GM12874 (cell line): ENCODE measurements at regions not wholly inside any gene's neighbourhood (a gene's known extent, or its start where the extent isn't known, plus 50 kb on each side); places are given as distances from the start of the nearest gene placed in this dataset.

Source experiments
- TF ChIP-seq, protein P1 (sequence below): IDR thresholded peaks from 2 replicates; pipeline ENCODE4 v1.5.1; 2011; ENCODE audit warnings: low read depth, mild to moderate bottlenecking, control low read depth, low read length, moderate library complexity; ENCODE audit not compliant: insufficient read depth

DNA sequence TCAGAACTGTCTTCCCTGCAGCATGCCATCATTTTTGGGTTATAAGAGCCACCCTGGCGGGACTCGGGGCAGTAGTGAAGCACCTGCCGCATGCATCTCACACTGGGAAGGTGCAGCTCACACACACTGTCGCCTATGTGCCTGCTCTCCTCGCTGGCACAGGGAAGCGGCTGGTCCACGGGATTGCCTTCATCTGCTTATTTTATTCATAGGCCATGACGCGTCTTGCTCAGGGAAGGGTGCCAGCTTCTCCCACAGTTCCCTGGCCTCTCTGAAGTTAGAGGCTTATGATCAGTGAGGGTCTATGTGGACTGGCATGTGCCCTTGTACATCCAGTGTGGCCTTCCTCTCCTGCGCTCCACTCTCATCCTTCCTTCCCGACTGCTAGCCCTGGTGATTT is 150.0 kb downstream of the KLF12 start:
- TF ChIP-seq, protein P1, sequence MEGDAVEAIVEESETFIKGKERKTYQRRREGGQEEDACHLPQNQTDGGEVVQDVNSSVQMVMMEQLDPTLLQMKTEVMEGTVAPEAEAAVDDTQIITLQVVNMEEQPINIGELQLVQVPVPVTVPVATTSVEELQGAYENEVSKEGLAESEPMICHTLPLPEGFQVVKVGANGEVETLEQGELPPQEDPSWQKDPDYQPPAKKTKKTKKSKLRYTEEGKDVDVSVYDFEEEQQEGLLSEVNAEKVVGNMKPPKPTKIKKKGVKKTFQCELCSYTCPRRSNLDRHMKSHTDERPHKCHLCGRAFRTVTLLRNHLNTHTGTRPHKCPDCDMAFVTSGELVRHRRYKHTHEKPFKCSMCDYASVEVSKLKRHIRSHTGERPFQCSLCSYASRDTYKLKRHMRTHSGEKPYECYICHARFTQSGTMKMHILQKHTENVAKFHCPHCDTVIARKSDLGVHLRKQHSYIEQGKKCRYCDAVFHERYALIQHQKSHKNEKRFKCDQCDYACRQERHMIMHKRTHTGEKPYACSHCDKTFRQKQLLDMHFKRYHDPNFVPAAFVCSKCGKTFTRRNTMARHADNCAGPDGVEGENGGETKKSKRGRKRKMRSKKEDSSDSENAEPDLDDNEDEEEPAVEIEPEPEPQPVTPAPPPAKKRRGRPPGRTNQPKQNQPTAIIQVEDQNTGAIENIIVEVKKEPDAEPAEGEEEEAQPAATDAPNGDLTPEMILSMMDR, result no peak

DNA sequence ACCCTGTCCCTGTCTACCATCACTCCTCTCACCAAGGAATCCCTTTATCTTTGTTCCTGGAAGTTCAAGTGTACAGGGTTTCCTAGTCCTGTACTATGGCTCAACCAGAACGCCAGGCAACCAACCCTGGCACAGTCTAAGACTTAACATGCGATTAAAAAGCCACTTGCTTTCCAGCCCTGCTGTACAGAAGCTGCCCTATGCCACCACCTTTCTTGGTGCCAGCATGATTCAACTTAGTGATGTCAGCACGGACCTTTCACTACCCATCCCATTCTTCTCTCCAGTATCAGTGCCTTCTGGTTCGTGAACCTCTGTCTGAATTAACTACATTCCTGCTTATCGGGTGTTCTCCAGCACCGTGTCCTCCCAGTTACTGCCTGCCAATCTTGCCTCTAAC is 151.1 kb downstream of the KLF12 start:
- TF ChIP-seq, protein P1, result no peak

DNA sequence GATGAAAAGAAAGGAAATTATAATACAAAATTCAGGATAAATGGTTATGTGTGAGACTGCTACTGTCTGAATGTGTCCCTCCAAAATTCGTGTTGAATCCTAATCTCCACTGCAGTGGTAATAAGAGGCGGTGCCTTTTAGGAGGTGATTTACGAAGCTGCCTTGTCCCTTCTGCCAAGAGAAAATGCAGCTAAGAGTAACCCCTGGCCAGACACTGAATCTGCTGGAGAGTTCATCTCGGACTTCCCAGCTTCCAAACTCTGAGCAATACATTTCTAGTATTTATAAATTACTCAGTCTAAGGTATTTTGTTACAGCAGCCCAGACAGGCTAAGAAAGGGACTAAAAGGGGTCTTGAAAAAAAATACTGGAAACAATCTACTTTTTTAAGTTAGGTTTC is 152.6 kb downstream of the KLF12 start:
- TF ChIP-seq, protein P1, result no peak

DNA sequence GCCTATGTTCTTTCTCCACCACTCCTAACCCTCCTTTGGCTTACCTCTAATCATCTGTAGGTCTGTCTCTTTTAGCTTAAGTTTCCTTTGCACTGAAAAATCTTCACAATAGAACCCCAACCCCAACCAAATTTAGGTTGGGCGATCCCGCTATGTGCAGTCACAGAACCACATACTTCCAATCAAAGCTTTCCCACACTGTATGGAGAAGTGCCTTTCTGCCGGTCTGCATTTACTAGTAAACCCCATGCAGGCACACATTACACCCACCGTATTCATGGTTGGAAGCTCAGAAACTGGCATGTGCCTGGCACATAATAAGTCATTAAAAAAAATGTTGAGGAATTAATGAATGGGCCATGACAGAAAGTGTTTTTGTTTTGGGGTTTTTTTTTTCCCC is 158.4 kb downstream of the KLF12 start:
- TF ChIP-seq, protein P1, result no peak

DNA sequence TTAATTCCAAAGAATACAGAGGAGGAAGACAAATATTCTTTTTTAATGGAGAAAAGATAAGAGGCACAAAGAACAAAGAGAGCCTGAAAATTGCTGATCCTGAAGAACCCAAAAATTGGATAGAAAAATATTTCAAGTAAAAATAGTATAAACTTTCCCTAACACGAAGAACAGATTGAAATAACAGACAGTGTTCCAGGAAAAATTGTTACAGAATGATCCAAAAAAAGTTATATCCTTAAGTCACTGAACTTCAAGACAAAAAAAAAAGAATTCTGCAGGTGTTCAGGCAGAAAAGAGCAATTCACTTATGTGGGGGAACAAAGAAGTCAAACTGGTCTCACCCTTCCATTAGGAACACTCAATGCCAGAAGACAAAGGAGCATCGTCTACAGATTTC is 160.2 kb downstream of the KLF12 start:
- TF ChIP-seq, protein P1, result no peak

DNA sequence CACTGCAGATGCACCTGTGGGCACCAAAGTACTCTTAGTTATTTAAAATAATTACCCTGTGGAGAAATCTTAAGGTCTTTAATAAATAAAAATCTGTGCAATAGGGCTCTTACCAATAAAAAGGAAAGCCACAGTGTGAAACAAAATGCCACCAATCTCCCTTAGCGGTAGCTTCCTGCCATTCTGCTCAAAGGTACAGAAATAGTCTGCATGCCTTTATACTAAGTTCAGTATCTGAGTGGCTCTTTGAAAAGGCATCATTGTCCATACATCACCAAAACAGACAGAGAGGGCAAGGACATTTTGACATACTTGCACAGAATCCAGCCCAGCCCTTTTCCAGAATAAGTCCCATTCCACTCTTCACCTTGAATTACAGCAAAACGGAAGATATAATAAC is 161.0 kb downstream of the KLF12 start:
- TF ChIP-seq, protein P1, result no peak

DNA sequence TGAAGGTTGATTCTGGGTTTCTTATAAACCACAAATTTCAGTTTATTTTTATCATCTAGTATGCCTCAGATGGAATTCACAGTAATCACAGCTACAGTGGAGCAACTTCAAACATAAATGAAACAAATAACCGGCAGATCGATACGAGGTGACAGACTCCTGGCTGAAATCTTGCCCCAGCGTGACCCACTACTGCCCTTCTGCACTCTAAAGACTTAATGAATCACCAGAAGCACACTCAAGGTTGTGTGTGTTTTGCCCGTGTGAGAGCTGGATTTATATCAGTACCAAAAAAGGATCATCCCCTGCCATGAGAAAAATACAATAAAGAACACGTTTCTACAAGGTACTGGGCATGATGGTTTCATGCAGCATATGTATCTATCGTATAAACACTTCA is 161.7 kb downstream of the KLF12 start:
- TF ChIP-seq, protein P1, result no peak

DNA sequence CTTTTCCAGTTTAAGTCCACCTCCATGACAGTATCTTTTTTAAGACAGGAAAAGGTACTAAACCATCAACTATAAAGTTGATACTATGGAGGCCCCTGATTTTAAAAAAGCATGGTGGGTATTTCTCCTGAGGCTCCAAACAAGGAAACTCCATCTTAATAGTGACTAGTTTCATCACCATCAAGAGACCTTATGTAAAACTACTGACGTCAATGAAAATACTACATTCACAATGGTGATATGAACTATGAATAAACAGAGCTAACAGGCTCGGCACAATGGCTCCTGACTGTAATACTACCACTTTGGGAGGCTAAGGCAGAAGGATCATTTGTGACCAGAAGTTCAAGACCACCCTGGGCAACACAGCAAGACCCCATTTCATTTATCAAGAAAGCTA is 162.7 kb downstream of the KLF12 start:
- TF ChIP-seq, protein P1, result no peak
